ENCODE measurements at regions not wholly inside any gene's neighbourhood (a gene's known extent, or its start where the extent isn't known, plus 50 kb on each side); places are given as distances from the start of the nearest gene placed in this dataset.

- TF ChIP-seq, protein P1, sequence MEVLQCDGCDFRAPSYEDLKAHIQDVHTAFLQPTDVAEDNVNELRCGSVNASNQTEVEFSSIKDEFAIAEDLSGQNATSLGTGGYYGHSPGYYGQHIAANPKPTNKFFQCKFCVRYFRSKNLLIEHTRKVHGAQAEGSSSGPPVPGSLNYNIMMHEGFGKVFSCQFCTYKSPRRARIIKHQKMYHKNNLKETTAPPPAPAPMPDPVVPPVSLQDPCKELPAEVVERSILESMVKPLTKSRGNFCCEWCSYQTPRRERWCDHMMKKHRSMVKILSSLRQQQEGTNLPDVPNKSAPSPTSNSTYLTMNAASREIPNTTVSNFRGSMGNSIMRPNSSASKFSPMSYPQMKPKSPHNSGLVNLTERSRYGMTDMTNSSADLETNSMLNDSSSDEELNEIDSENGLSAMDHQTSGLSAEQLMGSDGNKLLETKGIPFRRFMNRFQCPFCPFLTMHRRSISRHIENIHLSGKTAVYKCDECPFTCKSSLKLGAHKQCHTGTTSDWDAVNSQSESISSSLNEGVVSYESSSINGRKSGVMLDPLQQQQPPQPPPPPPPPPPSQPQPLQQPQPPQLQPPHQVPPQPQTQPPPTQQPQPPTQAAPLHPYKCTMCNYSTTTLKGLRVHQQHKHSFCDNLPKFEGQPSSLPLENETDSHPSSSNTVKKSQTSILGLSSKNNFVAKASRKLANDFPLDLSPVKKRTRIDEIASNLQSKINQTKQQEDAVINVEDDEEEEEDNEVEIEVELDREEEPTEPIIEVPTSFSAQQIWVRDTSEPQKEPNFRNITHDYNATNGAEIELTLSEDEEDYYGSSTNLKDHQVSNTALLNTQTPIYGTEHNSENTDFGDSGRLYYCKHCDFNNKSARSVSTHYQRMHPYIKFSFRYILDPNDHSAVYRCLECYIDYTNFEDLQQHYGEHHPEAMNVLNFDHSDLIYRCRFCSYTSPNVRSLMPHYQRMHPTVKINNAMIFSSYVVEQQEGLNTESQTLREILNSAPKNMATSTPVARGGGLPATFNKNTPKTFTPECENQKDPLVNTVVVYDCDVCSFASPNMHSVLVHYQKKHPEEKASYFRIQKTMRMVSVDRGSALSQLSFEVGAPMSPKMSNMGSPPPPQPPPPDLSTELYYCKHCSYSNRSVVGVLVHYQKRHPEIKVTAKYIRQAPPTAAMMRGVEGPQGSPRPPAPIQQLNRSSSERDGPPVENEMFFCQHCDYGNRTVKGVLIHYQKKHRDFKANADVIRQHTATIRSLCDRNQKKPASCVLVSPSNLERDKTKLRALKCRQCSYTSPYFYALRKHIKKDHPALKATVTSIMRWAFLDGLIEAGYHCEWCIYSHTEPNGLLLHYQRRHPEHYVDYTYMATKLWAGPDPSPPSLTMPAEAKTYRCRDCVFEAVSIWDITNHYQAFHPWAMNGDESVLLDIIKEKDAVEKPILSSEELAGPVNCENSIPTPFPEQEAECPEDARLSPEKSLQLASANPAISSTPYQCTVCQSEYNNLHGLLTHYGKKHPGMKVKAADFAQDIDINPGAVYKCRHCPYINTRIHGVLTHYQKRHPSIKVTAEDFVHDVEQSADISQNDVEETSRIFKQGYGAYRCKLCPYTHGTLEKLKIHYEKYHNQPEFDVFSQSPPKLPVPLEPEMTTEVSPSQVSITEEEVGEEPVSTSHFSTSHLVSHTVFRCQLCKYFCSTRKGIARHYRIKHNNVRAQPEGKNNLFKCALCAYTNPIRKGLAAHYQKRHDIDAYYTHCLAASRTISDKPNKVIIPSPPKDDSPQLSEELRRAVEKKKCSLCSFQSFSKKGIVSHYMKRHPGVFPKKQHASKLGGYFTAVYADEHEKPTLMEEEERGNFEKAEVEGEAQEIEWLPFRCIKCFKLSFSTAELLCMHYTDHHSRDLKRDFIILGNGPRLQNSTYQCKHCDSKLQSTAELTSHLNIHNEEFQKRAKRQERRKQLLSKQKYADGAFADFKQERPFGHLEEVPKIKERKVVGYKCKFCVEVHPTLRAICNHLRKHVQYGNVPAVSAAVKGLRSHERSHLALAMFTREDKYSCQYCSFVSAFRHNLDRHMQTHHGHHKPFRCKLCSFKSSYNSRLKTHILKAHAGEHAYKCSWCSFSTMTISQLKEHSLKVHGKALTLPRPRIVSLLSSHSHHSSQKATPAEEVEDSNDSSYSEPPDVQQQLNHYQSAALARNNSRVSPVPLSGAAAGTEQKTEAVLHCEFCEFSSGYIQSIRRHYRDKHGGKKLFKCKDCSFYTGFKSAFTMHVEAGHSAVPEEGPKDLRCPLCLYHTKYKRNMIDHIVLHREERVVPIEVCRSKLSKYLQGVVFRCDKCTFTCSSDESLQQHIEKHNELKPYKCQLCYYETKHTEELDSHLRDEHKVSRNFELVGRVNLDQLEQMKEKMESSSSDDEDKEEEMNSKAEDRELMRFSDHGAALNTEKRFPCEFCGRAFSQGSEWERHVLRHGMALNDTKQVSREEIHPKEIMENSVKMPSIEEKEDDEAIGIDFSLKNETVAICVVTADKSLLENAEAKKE (CRISPR knock-in tag; IDR thresholded peaks at IDR 0.05) = no peak
These were observed 656.1 kb downstream of the TBC1D4 start (continued) for GRCh38 chr13:74825938-74826246.

GRCh38 chr13:74825152-74825937 lies 656.6 kb downstream of the TBC1D4 start:
- H4K20me1 ChIP-seq (replicated peaks; ENCODE audit: insufficient read depth) = no peaks in the 10 kb centered on the region
- H3K4me3 ChIP-seq = no peak overlapping the region
- DNase-seq (ENCODE audit: low spot score) (peak; percentile 2), ATAC-seq (peak; percentile 62)
- no peak overlapping the region for H2AFZ ChIP-seq
- Mint-ChIP-seq H3K9me3 (no peaks in the 10 kb centered on the region; the same call in 2 of the 3 replicates), H3K4me3 (no peak overlapping the region), H3K27ac (no peak overlapping the region), H3K27me3 (ENCODE audit: insufficient read depth, low read depth, poor library complexity) (no peaks in the 10 kb centered on the region), H3K4me1 (peaks cover 15% of the 10 kb centered on the region; the same call in 2 of the 3 replicates), H3K36me3 (ENCODE audit: low read depth) (no peaks in the 10 kb centered on the region)
- H3K9me2 ChIP-seq (ENCODE audit: insufficient read depth) = peaks cover 3% of the 10 kb centered on the region; the same call in 1 of the 2 replicates
- H3K36me3 ChIP-seq (ENCODE audit: insufficient read depth) = no peaks in the 10 kb centered on the region
- H3K27ac ChIP-seq (ENCODE audit: low read depth) = no peak overlapping the region
- no peaks in the 10 kb centered on the region for H3K27me3 ChIP-seq (ENCODE audit: insufficient read depth)
- H3K4me2 ChIP-seq = no peak overlapping the region
- H3K79me2 ChIP-seq (replicated peaks; ENCODE audit: insufficient read depth) = no peaks in the 10 kb centered on the region
- 0 out of 2 replicates have a peak, but pooled peaks cover 6% of the 10 kb centered on the region for H3K4me1 ChIP-seq (ENCODE audit: insufficient read depth)
- H3F3A ChIP-seq (replicated peaks; ENCODE audit: low read depth) = no peaks in the 10 kb centered on the region
- no peak for TF ChIP-seq STAT1 (IDR thresholded peaks at IDR 0.05; ENCODE audit: unreplicated experiment)
- TF ChIP-seq JUNB (IDR thresholded peaks at IDR 0.05; ENCODE audit: unreplicated experiment) = no peak
- TF ChIP-seq POLR2AphosphoS5 (IDR thresholded peaks at IDR 0.05; ENCODE audit: low read depth) = no peak
- no peak for TF ChIP-seq CTCF (conservative IDR thresholded peaks at IDR 0.05; ENCODE audit: low read depth in 2 of 2)
- TF ChIP-seq EZH2 (IDR thresholded peaks at IDR 0.05; ENCODE audit: low read depth, unreplicated experiment) = no peak
- TF ChIP-seq, protein P1 (CRISPR knock-in tag; IDR thresholded peaks at IDR 0.05) = no peak
- no peak for TF ChIP-seq CREB1 (CRISPR knock-in tag; IDR thresholded peaks at IDR 0.05; ENCODE audit: low read depth)
